NCI-H1436 treated with DMSO at 0.1 percent for 48 hours (cell line): ENCODE measurements at regions not wholly inside any gene's neighbourhood (a gene's known extent, or its start where the extent isn't known, plus 50 kb on each side); places are given as distances from the start of the nearest gene placed in this dataset.

Experiments used
- DNase-seq: peaks from one replicate; lab custom pipeline; 2025; lab: John Stamatoyannopoulos, UW

DNA sequence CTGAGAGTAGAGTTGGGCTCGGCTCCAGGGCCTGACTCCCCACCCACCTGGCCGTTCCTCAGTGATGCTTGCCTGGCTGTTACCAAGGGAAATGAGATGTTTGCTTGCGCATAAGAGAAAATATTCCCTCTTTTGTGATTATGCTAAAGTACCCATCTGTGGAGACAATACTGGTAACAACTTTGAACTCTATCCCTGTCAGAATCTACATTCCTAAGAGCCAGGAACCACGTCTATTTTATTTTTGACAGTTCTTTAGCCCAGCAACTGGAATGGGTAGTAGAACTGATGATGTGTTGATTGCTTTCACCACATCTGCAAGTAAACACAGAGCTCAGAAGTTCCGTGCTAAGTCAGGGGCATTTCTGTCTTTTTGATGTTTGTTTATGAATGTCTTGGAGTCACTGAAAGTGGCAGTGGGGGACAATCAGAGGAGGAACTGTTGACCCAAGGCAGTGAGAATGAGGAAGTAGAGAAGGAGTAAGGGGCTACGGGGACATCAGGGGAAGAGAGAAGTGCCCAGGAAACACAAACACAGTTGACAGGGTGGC lies 348.3 kb upstream of the SOX11 start:
- no peak for DNase-seq

GRCh38 chr2:5352286-5352685 lies 339.9 kb upstream of the SOX11 start:
- no peak for DNase-seq

GRCh38 chr2:5353565-5353964 lies 338.6 kb upstream of the SOX11 start:
- no peak for DNase-seq

DNA sequence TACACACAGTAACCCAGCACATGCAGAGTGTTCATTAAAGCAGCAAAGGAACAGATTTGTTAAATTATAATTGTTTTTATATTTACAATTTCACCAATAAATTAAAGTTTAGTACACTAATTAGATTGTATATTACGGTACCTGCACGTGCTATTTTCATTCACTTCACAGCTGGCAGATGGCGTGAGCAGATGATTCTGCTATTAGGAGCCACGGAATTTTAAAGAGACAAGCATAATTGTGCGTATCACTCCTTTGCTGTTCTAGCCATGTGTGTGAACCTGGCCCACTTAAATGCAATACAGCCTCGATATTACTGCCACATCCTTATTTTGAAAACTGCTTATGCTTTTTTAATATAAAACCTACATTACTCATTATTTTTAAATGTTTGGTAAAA lies 332.8 kb upstream of the SOX11 start:
- no peak for DNase-seq

DNA sequence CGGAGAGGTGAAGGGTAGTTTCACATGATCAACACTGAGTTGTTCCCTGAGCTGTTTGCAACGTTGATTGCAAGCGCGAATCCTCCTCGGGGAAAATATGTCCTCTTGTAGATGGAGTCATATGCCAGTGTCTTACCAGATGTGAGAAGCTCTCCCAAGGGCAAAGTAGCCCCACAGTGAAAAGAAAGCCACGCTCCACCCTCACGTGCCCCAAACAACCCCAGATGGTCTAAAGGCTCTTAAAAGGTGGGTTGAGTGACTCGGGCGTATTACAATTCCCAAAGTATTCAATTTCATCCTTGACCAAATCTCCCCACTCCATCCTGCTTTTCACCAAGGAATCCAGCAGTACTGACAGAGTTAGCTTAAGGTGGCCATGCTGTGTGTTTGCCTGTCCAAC lies 332.1 kb upstream of the SOX11 start:
- DNase-seq, result no peak

- DNase-seq, result no peak
These were observed 327.8 kb upstream of the SOX11 start for GRCh38 chr2:5364361-5364760.

- no peak for DNase-seq
These were observed 326.2 kb upstream of the SOX11 start for GRCh38 chr2:5365871-5366461.

- DNase-seq, result no peak
These were observed 324.9 kb upstream of the SOX11 start for GRCh38 chr2:5367321-5367720.

GRCh38 chr2:5368263-5368662 lies 323.9 kb upstream of the SOX11 start:
- no peak for DNase-seq

DNA sequence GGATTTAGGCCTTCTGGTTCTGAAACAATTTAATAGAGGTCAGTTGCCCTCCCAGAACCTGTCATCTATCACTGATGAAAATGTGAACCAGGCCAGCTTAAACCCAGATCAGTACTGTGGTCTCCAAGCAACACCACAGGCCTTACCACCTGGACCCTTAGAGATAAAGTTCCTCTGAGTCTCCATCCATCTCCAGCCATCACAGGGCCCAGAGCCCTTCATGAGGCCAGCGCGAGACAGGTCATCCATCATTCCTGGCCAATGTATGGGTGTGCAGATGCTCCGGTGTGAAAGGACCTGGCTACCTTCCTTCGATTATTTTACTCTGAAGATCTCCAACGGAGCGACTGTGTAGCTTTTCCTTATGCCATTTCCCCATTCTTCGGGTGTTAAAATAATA lies 322.7 kb upstream of the SOX11 start:
- no peak for DNase-seq

GRCh38 chr2:5370158-5370557 lies 322.0 kb upstream of the SOX11 start:
- DNase-seq, result no peak

DNA sequence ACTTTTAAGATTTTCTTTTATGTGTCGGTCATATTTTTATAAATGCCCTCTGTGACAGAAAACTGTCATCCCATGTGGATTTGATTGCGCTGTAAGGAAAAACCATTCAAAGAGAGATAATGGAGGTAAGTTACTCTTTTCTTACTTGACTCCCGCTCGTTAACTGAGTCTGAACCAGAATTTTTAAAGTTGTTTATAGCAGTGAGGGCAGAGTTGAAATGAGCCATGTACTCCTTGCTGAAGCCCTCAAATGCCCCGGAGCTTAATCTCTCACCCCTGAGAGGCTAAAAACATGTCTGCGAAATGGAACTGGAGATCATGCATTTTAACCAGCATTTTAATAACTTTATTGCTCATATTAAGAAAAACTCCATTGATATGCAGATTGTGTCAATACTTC lies 320.0 kb upstream of the SOX11 start:
- no peak for DNase-seq

GRCh38 chr2:5373200-5373599 lies 319.0 kb upstream of the SOX11 start:
- no peak for DNase-seq

DNA sequence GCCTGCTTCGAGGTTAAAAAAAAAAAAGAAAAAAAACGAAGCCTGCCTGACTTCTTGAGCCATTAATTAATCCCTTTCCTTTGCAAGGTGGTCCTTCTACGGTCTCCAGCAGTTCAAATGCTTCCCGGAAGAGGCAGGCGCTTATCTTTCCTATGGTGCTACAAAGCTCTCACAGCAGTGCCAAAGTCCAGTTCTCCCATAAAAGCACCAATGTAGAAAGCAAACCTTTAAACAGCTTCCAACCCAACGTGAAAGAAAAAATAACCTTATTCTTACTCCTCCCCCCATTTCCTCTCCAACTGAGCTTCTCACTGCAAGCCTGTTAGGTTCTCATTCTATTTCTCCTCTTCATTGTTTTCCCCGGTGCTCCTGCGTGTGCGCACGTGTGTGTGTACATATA lies 317.4 kb upstream of the SOX11 start:
- no peak for DNase-seq

GRCh38 chr2:5377323-5377722 lies 314.9 kb upstream of the SOX11 start:
- no peak for DNase-seq

DNA sequence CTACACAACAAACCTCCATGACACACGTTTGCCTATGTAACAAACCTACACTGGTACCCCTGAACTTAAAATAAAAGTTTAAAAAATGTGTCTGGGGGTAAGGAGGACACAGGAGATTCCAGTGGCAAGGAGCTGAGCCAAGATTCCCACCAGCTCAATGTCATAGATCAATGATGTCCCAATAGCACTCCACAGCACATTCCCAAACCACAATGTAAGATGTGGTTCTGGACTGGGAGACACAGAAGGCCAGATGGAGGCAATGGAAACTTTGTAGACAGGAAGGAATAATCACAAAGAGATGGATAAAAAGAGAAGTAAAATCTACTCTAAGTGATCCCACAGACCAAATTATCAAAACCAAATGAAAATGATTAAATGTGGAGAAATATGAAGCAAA lies 312.4 kb upstream of the SOX11 start:
- DNase-seq, result no peak

GRCh38 chr2:5385596-5385995 lies 306.6 kb upstream of the SOX11 start:
- DNase-seq, result no peak

DNA sequence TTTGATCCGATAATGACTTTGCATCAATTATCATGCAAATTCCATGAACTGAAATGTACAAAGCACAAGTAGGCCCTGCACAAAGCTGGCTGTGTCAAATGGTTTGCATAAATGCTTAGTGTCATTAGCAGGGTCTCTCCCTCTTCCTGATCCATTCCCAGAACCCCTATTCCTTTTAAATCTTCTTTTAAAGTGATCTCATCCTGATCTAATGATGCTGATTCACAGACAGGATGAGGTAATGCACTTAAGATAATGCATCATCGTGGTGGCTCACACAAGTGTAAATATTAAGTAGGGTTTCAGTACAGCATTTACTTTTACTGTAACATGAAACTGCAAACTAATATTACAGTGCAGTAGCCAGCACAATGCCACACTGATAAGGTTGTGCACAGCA lies 304.8 kb upstream of the SOX11 start:
- no peak for DNase-seq

GRCh38 chr2:5389740-5390139 lies 302.4 kb upstream of the SOX11 start:
- DNase-seq, result no peak

GRCh38 chr2:5391362-5391761 lies 300.8 kb upstream of the SOX11 start:
- no peak for DNase-seq

DNA sequence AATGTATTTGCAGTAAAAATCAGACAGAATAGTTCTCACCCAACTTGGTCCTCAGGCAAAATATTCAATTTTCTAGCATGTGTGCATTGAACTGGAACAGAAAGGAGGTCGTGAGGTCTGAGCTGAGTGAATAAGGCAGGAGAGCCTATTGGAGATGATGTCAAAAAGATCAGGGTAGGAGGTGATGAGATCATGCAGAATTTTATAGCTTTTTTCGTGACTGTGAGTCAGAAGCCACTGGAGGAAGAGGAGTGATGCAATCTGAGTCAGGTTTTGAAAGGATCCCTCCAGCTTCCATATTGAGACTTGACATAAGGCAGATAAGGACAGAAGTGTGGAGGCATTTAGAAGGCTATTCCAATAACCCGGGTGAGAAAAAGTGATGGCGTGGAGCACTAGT lies 299.5 kb upstream of the SOX11 start:
- no peak for DNase-seq

DNA sequence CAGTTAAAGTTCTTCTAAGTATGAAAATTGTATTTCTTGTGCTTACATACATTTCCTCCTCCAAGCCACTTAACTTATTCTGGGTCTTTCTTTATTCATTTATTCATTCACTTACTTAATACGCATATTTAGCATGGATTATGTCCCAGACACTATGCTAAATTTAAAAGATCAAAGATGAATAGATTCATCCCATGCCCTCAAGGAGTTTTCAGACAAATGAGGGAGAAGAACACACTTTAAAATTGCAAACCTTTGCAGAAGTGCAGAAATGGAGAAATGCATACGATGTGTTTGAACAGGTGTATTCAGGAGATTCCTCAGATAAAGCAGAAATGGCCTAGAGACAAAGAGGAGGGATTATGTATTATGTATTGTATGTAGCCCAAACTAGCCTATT lies 298.7 kb upstream of the SOX11 start:
- no peak for DNase-seq

DNA sequence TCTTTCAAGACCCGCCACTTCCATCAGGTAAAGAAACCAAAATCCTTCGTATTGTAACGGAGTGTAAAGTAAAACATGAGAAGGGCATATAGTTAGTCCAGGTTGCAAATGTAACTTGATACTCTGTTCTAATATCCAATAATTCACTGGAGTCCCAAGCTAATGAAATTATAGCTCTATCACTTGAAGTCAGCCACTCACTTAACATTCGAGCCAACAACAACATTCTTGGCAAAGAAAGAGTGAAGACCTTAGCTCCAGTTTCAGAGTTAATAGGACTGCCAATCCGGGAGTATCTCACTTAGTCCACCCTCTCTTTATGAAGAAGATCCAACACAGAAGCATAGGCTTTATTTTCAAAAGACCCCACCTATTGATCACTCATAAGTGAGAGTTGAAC lies 298.0 kb upstream of the SOX11 start:
- no peak for DNase-seq

DNA sequence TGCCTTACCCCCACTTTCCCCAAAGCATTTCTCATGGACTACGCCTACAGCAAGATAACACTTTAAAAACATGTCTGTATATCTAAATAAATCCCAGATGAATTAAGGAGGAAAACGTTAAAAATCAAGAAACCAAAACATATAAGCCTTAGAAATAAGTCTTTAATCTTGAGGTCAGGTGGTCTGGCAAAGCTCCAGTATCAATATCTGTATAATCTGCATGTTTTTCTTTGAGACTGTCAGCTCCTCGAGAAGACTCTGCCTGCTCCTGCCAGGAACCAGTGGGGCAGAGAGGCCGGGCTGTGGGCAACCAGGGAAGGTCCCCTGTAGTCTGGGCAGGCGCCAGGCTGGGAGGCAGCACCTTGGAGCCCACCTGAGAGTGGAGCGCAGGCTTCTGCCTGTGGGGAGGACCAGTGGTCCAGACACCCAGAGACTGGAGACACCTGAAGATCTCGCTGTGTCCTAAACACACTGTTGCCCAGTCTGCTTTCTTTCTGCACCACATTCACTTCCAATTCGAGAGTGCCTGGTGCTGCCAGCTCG lies 291.0 kb upstream of the SOX11 start:
- no peak for DNase-seq
